Liver (tissue), 8 donors: ENCODE measurements at regions not wholly inside any gene's neighbourhood (a gene's known extent, or its start where the extent isn't known, plus 50 kb on each side); places are given as distances from the start of the nearest gene placed in this dataset.

ENCODE experiments used
- DNase-seq: peaks from one replicate; pipeline ENCODE4 v3.0.0-alpha.2; 2017; ENCODE audit warnings: low spot score
- H3K27ac ChIP-seq, 2 donors: one replicate each; pipeline ENCODE4 v1.7.0; 2013; ENCODE audit warnings: inconsistent platforms in 2 of 2, low read length in 2 of 2, control low read depth in 1 of 2, low read depth in 1 of 2, mild to moderate bottlenecking in 1 of 2
- H3K27me3 ChIP-seq, 4 donors: one replicate each; pipeline versions ENCODE4 v1.6.1 to v1.7.0; 2013; ENCODE audit warnings: low read length in 3 of 4, inconsistent platforms in 1 of 4, mild to moderate bottlenecking in 1 of 4, moderate library complexity in 1 of 4; ENCODE audit not compliant: control insufficient read depth in 4 of 4, insufficient read depth in 4 of 4
- H3K36me3 ChIP-seq, 4 donors: one replicate each; pipeline versions ENCODE4 v1.6.1 to v1.7.0; 2013; ENCODE audit warnings: low read length in 3 of 4, mild to moderate bottlenecking in 3 of 4, low read depth in 1 of 4, moderate library complexity in 1 of 4; ENCODE audit not compliant: control insufficient read depth in 4 of 4, insufficient read depth in 3 of 4
- H3K4me1 ChIP-seq, 4 donors: one replicate each; pipeline versions ENCODE4 v1.6.1 to v1.7.0; 2013; ENCODE audit warnings: low read length in 3 of 4, mild to moderate bottlenecking in 3 of 4, moderate library complexity in 1 of 4; ENCODE audit not compliant: control insufficient read depth in 4 of 4, insufficient read depth in 4 of 4
- H3K4me3 ChIP-seq, 3 donors: one replicate each; pipeline versions ENCODE4 v1.6.1 to v1.7.0; 2013; ENCODE audit warnings: low read length in 3 of 3, control low read depth in 1 of 3, low read depth in 1 of 3, mild to moderate bottlenecking in 1 of 3
- H3K9ac ChIP-seq, 2 donors: one replicate each; pipeline ENCODE4 v1.7.0; 2013; ENCODE audit warnings: low read length in 2 of 2, mild to moderate bottlenecking in 2 of 2, moderate library complexity in 2 of 2, control low read depth in 1 of 2, low read depth in 1 of 2
- H3K9me3 ChIP-seq, 4 donors: one replicate each; pipeline versions ENCODE4 v1.6.1 to v1.7.0; 2013; ENCODE audit warnings: low read length in 3 of 4; ENCODE audit not compliant: control insufficient read depth in 4 of 4
- EGR1 ChIP-seq, 2 donors: IDR thresholded peaks; 2 replicates each; pipeline ENCODE4 v1.6.1; 2016 to 2018; ENCODE audit warnings: antibody characterized with exemption in 2 of 2, low read depth in 2 of 2
- FOXA1 ChIP-seq: IDR thresholded peaks from 2 replicates; pipeline ENCODE4 v1.6.1; 2016; ENCODE audit warnings: antibody characterized with exemption
- FOXA2 ChIP-seq: IDR thresholded peaks from 2 replicates; pipeline ENCODE4 v1.6.1; 2016; ENCODE audit warnings: antibody characterized with exemption
- GABPA ChIP-seq, 2 donors: IDR thresholded peaks in 1 of 2; conservative IDR thresholded peaks in 1 of 2; 2 replicates each; pipeline ENCODE4 v1.6.1; 2016; ENCODE audit warnings: antibody characterized with exemption in 2 of 2, mild to moderate bottlenecking in 1 of 2, moderate library complexity in 1 of 2
- HNF4A ChIP-seq, 2 donors: conservative IDR thresholded peaks; 2 replicates each; pipeline ENCODE4 v1.6.1; 2016; ENCODE audit warnings: antibody characterized with exemption in 2 of 2, mild to moderate bottlenecking in 2 of 2
- HNF4G ChIP-seq: IDR thresholded peaks from 2 replicates; pipeline ENCODE4 v1.6.1; 2016; ENCODE audit warnings: antibody characterized with exemption
- JUND ChIP-seq, 2 donors: IDR thresholded peaks; 2 replicates each; pipeline ENCODE4 v1.6.1; 2016; ENCODE audit warnings: antibody characterized with exemption in 2 of 2
- NR2F2 ChIP-seq: IDR thresholded peaks from 2 replicates; pipeline ENCODE4 v1.6.1; 2016; ENCODE audit warnings: antibody characterized with exemption
- RAD21 ChIP-seq, 2 donors: IDR thresholded peaks; 2 replicates each; pipeline ENCODE4 v1.6.1; 2016; ENCODE audit warnings: antibody characterized with exemption in 2 of 2, mild to moderate bottlenecking in 2 of 2
- RXRA ChIP-seq, 2 donors: IDR thresholded peaks; 2 replicates each; pipeline ENCODE4 v1.6.1; 2017 to 2018; ENCODE audit warnings: antibody characterized with exemption in 2 of 2, mild to moderate bottlenecking in 1 of 2
- SP1 ChIP-seq: IDR thresholded peaks from 2 replicates; pipeline ENCODE4 v1.6.1; 2018; ENCODE audit warnings: antibody characterized with exemption, mild to moderate bottlenecking
- TAF1 ChIP-seq: conservative IDR thresholded peaks from 2 replicates; pipeline ENCODE4 v1.6.1; 2016; ENCODE audit warnings: antibody characterized with exemption, mild to moderate bottlenecking
- YY1 ChIP-seq: IDR thresholded peaks from 2 replicates; pipeline ENCODE4 v1.6.1; 2016; ENCODE audit warnings: antibody characterized with exemption, mild to moderate bottlenecking
- WGBS: extraction: QIAGEN DNeasy Blood & Tissue Kit; methylation state at CpG from one replicate; pipeline ENCODE4 v1.1.7; 2013; 5-methylcytosine and 5-hydroxymethylcytosine counted together
- TF ChIP-seq, protein P1 (sequence below): IDR thresholded peaks from 2 replicates; pipeline ENCODE4 v1.6.1; 2016; ENCODE audit warnings: antibody characterized with exemption
- TF ChIP-seq, protein P2 (sequence below): IDR thresholded peaks from 2 replicates; pipeline ENCODE4 v1.6.1; 2016; ENCODE audit warnings: antibody characterized with exemption
- TF ChIP-seq, protein P3 (sequence below): fragments of 150-350 bp; IDR thresholded peaks from 2 replicates; pipeline ENCODE4 v1.5.1; 2017; ENCODE audit warnings: improper control_type of control experiment, low read depth, low read length; ENCODE audit not compliant: missing input control
- TF ChIP-seq, protein P4 (sequence below): IDR thresholded peaks from 2 replicates; pipeline ENCODE4 v1.6.1; 2016; ENCODE audit warnings: antibody characterized with exemption, mild to moderate bottlenecking
- TF ChIP-seq, protein P5 (sequence below): IDR thresholded peaks from 2 replicates; pipeline ENCODE4 v1.6.1; 2016; ENCODE audit warnings: antibody characterized with exemption
- donor health status: healthy.
- donor health status: healthy.
- donor health status: healthy.
- donor health status: healthy.
- donor health status: healthy.

DNA sequence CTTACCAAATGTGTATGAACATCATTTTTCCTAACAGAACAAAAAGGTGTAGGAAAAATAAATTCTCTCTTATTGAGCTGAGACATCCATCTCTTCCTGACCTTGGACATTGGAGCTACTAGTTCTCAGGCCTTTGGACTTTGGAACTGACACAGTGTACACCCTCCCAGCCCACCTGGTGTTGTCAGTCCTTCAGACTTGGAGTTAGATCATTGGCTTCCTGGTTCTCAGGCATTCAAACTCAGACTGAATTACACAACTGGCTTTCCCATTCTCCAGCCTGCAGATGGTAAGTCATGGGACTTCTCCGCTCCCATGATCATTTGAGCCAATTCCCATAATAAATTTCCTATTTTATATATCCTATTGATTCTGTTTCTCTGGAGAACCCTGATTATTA, 84.8 kb upstream of the EDNRA start:
- TF ChIP-seq NR2F2: no peak
- TF ChIP-seq, protein P1, sequence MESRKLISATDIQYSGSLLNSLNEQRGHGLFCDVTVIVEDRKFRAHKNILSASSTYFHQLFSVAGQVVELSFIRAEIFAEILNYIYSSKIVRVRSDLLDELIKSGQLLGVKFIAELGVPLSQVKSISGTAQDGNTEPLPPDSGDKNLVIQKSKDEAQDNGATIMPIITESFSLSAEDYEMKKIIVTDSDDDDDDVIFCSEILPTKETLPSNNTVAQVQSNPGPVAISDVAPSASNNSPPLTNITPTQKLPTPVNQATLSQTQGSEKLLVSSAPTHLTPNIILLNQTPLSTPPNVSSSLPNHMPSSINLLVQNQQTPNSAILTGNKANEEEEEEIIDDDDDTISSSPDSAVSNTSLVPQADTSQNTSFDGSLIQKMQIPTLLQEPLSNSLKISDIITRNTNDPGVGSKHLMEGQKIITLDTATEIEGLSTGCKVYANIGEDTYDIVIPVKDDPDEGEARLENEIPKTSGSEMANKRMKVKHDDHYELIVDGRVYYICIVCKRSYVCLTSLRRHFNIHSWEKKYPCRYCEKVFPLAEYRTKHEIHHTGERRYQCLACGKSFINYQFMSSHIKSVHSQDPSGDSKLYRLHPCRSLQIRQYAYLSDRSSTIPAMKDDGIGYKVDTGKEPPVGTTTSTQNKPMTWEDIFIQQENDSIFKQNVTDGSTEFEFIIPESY: no peak
- TF ChIP-seq, protein P2, sequence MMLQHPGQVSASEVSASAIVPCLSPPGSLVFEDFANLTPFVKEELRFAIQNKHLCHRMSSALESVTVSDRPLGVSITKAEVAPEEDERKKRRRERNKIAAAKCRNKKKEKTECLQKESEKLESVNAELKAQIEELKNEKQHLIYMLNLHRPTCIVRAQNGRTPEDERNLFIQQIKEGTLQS: no peak
- TF ChIP-seq GABPA (IDR thresholded peaks at IDR 0.05 in 1 of 2, conservative IDR thresholded peaks at IDR 0.05 in 1 of 2): no peak
- TF ChIP-seq, protein P3, sequence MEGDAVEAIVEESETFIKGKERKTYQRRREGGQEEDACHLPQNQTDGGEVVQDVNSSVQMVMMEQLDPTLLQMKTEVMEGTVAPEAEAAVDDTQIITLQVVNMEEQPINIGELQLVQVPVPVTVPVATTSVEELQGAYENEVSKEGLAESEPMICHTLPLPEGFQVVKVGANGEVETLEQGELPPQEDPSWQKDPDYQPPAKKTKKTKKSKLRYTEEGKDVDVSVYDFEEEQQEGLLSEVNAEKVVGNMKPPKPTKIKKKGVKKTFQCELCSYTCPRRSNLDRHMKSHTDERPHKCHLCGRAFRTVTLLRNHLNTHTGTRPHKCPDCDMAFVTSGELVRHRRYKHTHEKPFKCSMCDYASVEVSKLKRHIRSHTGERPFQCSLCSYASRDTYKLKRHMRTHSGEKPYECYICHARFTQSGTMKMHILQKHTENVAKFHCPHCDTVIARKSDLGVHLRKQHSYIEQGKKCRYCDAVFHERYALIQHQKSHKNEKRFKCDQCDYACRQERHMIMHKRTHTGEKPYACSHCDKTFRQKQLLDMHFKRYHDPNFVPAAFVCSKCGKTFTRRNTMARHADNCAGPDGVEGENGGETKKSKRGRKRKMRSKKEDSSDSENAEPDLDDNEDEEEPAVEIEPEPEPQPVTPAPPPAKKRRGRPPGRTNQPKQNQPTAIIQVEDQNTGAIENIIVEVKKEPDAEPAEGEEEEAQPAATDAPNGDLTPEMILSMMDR: no peak
- no peak for TF ChIP-seq RAD21 (IDR thresholded peaks at IDR 0.05)
- no peak for TF ChIP-seq FOXA1
- TF ChIP-seq YY1: no peak
- TF ChIP-seq EGR1 (IDR thresholded peaks at IDR 0.05; ENCODE audit: low read depth in 2 of 2): no peak
- TF ChIP-seq SP1: no peak
- TF ChIP-seq, protein P4, sequence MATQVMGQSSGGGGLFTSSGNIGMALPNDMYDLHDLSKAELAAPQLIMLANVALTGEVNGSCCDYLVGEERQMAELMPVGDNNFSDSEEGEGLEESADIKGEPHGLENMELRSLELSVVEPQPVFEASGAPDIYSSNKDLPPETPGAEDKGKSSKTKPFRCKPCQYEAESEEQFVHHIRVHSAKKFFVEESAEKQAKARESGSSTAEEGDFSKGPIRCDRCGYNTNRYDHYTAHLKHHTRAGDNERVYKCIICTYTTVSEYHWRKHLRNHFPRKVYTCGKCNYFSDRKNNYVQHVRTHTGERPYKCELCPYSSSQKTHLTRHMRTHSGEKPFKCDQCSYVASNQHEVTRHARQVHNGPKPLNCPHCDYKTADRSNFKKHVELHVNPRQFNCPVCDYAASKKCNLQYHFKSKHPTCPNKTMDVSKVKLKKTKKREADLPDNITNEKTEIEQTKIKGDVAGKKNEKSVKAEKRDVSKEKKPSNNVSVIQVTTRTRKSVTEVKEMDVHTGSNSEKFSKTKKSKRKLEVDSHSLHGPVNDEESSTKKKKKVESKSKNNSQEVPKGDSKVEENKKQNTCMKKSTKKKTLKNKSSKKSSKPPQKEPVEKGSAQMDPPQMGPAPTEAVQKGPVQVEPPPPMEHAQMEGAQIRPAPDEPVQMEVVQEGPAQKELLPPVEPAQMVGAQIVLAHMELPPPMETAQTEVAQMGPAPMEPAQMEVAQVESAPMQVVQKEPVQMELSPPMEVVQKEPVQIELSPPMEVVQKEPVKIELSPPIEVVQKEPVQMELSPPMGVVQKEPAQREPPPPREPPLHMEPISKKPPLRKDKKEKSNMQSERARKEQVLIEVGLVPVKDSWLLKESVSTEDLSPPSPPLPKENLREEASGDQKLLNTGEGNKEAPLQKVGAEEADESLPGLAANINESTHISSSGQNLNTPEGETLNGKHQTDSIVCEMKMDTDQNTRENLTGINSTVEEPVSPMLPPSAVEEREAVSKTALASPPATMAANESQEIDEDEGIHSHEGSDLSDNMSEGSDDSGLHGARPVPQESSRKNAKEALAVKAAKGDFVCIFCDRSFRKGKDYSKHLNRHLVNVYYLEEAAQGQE: no peak
- TF ChIP-seq, protein P5, sequence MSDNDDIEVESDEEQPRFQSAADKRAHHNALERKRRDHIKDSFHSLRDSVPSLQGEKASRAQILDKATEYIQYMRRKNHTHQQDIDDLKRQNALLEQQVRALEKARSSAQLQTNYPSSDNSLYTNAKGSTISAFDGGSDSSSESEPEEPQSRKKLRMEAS: no peak
- TF ChIP-seq HNF4A (conservative IDR thresholded peaks at IDR 0.05): no peak
- no peak for TF ChIP-seq HNF4G
- TF ChIP-seq JUND (IDR thresholded peaks at IDR 0.05): no peak
- no peak for TF ChIP-seq TAF1
- TF ChIP-seq RXRA (IDR thresholded peaks at IDR 0.05): no peak
- TF ChIP-seq FOXA2: no peak
- Histone ChIP-seq H3K9ac (no peak overlapping the region), H3K36me3 (no peaks in the 10 kb centered on the region), H3K9me3 (peaks cover 0 to 4% (median under 1%) of the 10 kb centered on the region in 4 donors), H3K4me1 (no peaks in the 10 kb centered on the region), H3K27me3 (peaks cover 0 to 3% (median 0%) of the 10 kb centered on the region in 4 donors), H3K27ac (no peak overlapping the region), H3K4me3 (no peak overlapping the region)
- 76% methylated on average over 1 of the region's 1 CpG for WGBS
- no peak for DNase-seq
